ENCODE measurements at regions not wholly inside any gene's neighbourhood (a gene's known extent, or its start where the extent isn't known, plus 50 kb on each side); places are given as distances from the start of the nearest gene placed in this dataset.

- TF ChIP-seq POLR2A (IDR thresholded peaks at IDR 0.05) = no peak
- TF ChIP-seq CTCF (IDR thresholded peaks at IDR 0.05) = no peak
- no peak for TF ChIP-seq EP300 (IDR thresholded peaks at IDR 0.05)
These were observed 203.2 kb downstream of the OGFRL1 start for GRCh38 chr6:71491844-71492243.
